Duodenal mucosa (tissue), 2 donors: ENCODE measurements at regions not wholly inside any gene's neighbourhood (a gene's known extent, or its start where the extent isn't known, plus 50 kb on each side); places are given as distances from the start of the nearest gene placed in this dataset.

ENCODE experiments used
- H3K27ac ChIP-seq: one replicate; pipeline ENCODE4 v1.7.0; 2013; ENCODE audit warnings: low read depth, low read length
- H3K27me3 ChIP-seq, 2 donors: one replicate each; pipeline ENCODE4 v1.7.0; 2013; ENCODE audit warnings: low read length in 2 of 2, control low read depth in 1 of 2; ENCODE audit not compliant: insufficient read depth in 2 of 2, control insufficient read depth in 1 of 2
- H3K36me3 ChIP-seq, 2 donors: one replicate each; pipeline ENCODE4 v1.7.0; 2013; ENCODE audit warnings: low read length in 2 of 2, control low read depth in 1 of 2; ENCODE audit not compliant: insufficient read depth in 2 of 2, control insufficient read depth in 1 of 2
- H3K4me1 ChIP-seq, 2 donors: one replicate each; pipeline ENCODE4 v1.7.0; 2013; ENCODE audit warnings: low read length in 2 of 2, control low read depth in 1 of 2; ENCODE audit not compliant: insufficient read depth in 2 of 2, control insufficient read depth in 1 of 2
- H3K4me3 ChIP-seq, 2 donors: one replicate each; pipeline ENCODE4 v1.7.0; 2013; ENCODE audit warnings: low read length in 2 of 2, low read depth in 1 of 2
- H3K9ac ChIP-seq, 2 donors: one replicate each; pipeline ENCODE4 v1.7.0; 2013; ENCODE audit warnings: low read length in 2 of 2, low read depth in 1 of 2
- H3K9me3 ChIP-seq, 2 donors: one replicate each; pipeline ENCODE4 v1.7.0; 2013; ENCODE audit warnings: low read length in 2 of 2, control low read depth in 1 of 2; ENCODE audit not compliant: control insufficient read depth in 1 of 2

- no peak overlapping the region for H3K9ac ChIP-seq
- no peak overlapping the region for H3K27ac ChIP-seq
- peaks cover 3 to 15% of the 10 kb centered on the region in 2 donors for H3K27me3 ChIP-seq
- H3K9me3 ChIP-seq: no peaks in the 10 kb centered on the region
- peak overlapping the region in 1 of 2 donors; percentile 15 for H3K4me3 ChIP-seq
- H3K4me1 ChIP-seq: no peaks in the 10 kb centered on the region
- no peaks in the 10 kb centered on the region for H3K36me3 ChIP-seq
Measured at GRCh38 chr10:131453721-131454634, 142.5 kb upstream of the TCERG1L start.

GRCh38 chr10:131456411-131456810 lies 144.9 kb upstream of the TCERG1L start:
- Histone ChIP-seq H3K27me3 (peaks cover 6 to 15% of the 10 kb centered on the region in 2 donors), H3K9ac (no peak overlapping the region)

DNA sequence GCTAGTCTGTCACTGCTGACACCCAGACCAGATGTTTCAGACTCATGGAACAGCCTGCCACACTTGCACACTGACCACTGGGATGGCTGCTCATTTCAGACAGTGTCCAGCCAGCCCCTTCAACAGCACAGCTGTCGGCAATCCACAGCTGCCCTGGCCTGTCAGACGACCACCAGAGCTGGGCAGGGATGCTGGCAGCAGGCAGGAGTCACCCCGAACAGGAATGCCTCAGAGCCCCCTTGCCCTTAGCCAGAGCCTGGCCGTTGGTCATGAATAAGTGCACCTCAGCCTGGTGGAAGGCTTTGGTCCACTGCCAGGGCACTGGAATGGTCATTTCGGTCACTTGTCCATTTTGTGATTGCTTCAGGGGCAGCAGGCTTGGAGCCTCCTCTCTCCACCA lies 149.6 kb upstream of the TCERG1L start:
- no peaks in the 10 kb centered on the region for H3K9me3 ChIP-seq
- peaks cover 3 to 6% of the 10 kb centered on the region in 2 donors for H3K27me3 ChIP-seq

More at GRCh38 chr10:131456411-131456810, 144.9 kb upstream of the TCERG1L start:
- Histone ChIP-seq H3K4me3 (no peak overlapping the region), H3K27ac (no peak overlapping the region), H3K4me1 (no peaks in the 10 kb centered on the region), H3K9me3 (no peaks in the 10 kb centered on the region), H3K36me3 (no peaks in the 10 kb centered on the region)

GRCh38 chr10:131464789-131465188 lies 153.3 kb upstream of the TCERG1L start:
- Histone ChIP-seq H3K27me3 (peaks cover 0 to 3% of the 10 kb centered on the region in 2 donors), H3K4me3 (no peak overlapping the region), H3K36me3 (no peaks in the 10 kb centered on the region), H3K4me1 (no peaks in the 10 kb centered on the region), H3K27ac (no peak overlapping the region), H3K9me3 (no peaks in the 10 kb centered on the region), H3K9ac (no peak overlapping the region)

More for the DNA sequence above, 149.6 kb upstream of the TCERG1L start:
- no peaks in the 10 kb centered on the region for H3K4me1 ChIP-seq
- no peak overlapping the region for H3K27ac ChIP-seq
- H3K36me3 ChIP-seq: no peaks in the 10 kb centered on the region
- H3K4me3 ChIP-seq: no peak overlapping the region
- no peak overlapping the region for H3K9ac ChIP-seq

GRCh38 chr10:131469551-131469950 lies 158.0 kb upstream of the TCERG1L start:
- no peaks in the 10 kb centered on the region for H3K4me1 ChIP-seq
- H3K9ac ChIP-seq: no peak overlapping the region
- no peak overlapping the region for H3K27ac ChIP-seq
- no peaks in the 10 kb centered on the region for H3K9me3 ChIP-seq
- H3K27me3 ChIP-seq: peaks cover 0 to 4% of the 10 kb centered on the region in 2 donors
- H3K36me3 ChIP-seq: no peaks in the 10 kb centered on the region
- no peak overlapping the region for H3K4me3 ChIP-seq

DNA sequence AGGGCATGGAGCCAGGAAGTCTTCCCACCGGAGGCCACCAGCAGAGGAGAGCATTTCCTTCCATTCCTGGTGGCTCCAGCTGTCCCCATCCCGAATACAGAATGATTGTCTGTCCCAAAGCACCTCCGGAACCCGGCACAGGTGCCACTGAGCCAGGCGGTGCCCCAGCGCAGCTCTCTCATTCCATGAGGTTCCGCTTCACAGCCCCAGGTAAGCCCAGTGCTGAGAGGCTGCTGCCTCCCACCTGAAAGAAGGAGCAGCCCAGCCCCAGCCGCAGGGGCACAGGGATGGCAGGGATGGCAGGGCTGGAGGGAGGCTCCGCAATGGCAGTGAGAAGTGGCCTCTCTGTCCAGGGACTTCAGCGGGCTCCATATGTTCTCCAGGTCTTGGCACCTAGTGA lies 162.1 kb upstream of the TCERG1L start:
- Histone ChIP-seq H3K4me1 (no peaks in the 10 kb centered on the region), H3K27ac (no peak overlapping the region), H3K9me3 (no peaks in the 10 kb centered on the region), H3K36me3 (no peaks in the 10 kb centered on the region), H3K27me3 (peaks cover 0 to 4% of the 10 kb centered on the region in 2 donors), H3K4me3 (no peak overlapping the region), H3K9ac (no peak overlapping the region)

DNA sequence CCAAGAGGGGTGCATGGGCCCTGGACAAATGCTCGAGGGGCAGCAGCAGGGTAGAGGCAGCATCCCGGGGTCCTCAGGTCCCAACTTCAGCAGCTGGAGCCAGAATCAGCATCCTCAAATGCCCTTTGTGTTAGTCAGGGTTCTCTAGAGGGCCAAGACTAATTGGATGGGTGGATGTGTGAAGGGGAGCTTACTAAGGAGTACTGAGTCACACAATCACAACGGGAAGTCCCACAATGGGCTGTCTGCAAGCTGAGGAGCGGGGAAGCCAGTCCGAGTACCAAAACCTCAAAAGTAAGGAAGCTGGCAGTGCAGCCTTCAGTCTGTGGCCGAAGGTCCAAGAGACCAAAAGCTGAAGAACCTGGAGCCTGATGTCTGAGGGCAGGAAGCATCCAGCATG lies 162.9 kb upstream of the TCERG1L start:
- Histone ChIP-seq H3K27ac (no peak overlapping the region), H3K9ac (no peak overlapping the region), H3K9me3 (no peaks in the 10 kb centered on the region), H3K4me1 (no peaks in the 10 kb centered on the region), H3K27me3 (peaks cover 0 to 4% of the 10 kb centered on the region in 2 donors), H3K4me3 (no peak overlapping the region), H3K36me3 (no peaks in the 10 kb centered on the region)

DNA sequence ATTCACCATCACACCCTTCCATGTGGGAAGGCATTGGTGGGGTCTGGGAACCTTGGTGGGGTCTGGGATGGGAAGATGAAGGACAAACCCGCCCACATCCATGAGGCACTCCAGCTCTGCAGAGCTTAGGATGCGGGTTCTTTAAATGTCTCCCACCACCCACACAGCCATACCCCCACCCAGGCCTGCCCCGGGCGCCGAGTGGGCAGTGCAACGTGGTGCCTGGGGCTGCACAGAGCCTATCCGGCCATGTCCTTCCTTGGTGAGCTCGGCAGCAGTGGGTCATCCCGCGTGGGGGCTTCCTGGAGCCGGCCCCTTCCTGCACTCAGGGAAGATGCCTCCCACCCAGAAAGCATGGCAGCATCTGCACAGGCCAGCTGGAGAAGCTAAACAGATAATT lies 163.5 kb upstream of the TCERG1L start:
- Histone ChIP-seq H3K27me3 (peaks cover 0 to 4% of the 10 kb centered on the region in 2 donors), H3K9me3 (no peaks in the 10 kb centered on the region), H3K9ac (no peak overlapping the region), H3K4me1 (no peaks in the 10 kb centered on the region), H3K36me3 (no peaks in the 10 kb centered on the region), H3K27ac (no peak overlapping the region), H3K4me3 (no peak overlapping the region)

GRCh38 chr10:131475803-131476202 lies 164.3 kb upstream of the TCERG1L start:
- peaks cover 0 to 4% of the 10 kb centered on the region in 2 donors for H3K27me3 ChIP-seq
- H3K27ac ChIP-seq: no peak overlapping the region
- no peaks in the 10 kb centered on the region for H3K36me3 ChIP-seq
- H3K4me3 ChIP-seq: no peak overlapping the region
- no peaks in the 10 kb centered on the region for H3K9me3 ChIP-seq
- no peak overlapping the region for H3K9ac ChIP-seq
- H3K4me1 ChIP-seq: no peaks in the 10 kb centered on the region

DNA sequence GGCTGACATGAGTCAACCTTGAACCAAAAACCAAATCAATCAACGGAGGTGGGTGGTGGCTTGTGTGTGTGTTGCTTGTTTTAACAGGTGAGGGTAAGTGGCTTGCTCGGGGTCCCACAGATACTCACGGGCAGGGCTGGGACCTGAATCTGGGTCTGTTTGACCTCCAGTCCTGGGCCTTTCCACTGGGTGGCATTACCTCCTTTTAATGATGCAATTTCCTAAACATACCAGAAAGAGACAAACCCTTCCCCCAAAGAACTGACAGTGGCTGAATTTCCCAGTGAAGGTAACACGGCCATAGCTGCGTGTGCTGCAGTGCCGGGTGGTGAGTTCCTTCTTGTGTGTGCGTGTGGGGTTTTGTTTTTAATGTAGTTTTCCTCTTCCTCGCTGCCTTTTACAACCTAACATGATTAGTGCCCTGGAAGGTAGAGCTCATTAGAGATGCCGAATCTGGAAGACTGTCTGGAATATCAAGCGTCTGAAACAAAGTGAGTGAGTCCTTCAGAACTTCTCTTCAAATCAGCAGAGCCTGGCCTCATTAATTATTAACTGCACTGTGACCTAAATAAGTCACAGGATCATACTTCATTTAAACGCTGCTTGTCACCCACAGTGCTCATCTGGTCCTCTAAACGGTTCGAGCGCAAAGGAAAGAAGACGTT lies 166.1 kb upstream of the TCERG1L start:
- no peak overlapping the region for H3K27ac ChIP-seq
- no peaks in the 10 kb centered on the region for H3K9me3 ChIP-seq
- no peak overlapping the region for H3K9ac ChIP-seq
- no peak overlapping the region for H3K4me3 ChIP-seq
- no peaks in the 10 kb centered on the region for H3K4me1 ChIP-seq
- H3K36me3 ChIP-seq: no peaks in the 10 kb centered on the region
- peaks cover 0 to 4% of the 10 kb centered on the region in 2 donors for H3K27me3 ChIP-seq
